HG03520 (cell line): ENCODE measurements at regions not wholly inside any gene's neighbourhood (a gene's known extent, or its start where the extent isn't known, plus 50 kb on each side); places are given as distances from the start of the nearest gene placed in this dataset.
"Not testable (repeated sequence)": the region's sequence is repeated elsewhere in the genome, so short reads cannot be mapped to it uniquely, and the experiment has no call there.

Experiments used
- ATAC-seq: cut with Tn5 transposase; IDR thresholded peaks from one replicate; pipeline ENCODE4 v1.9.1; 2021; ENCODE audit warnings: mild to moderate bottlenecking, moderate library complexity; ENCODE audit not compliant: unreplicated experiment

- ATAC-seq = no peak
Observed at GRCh38 chr13:54248306-54248705, 1219.7 kb downstream of the OLFM4 start.

GRCh38 chr13:54261856-54262255 lies 1233.2 kb downstream of the OLFM4 start:
- ATAC-seq = no peak

GRCh38 chr13:54263868-54264267 lies 1235.3 kb downstream of the OLFM4 start:
- ATAC-seq = no peak

- not testable (repeated sequence) for ATAC-seq
Observed at GRCh38 chr13:54267253-54267668, 1238.6 kb downstream of the OLFM4 start.

GRCh38 chr13:54268013-54268695 lies 1239.5 kb downstream of the OLFM4 start:
- ATAC-seq = not testable (repeated sequence)

GRCh38 chr13:54287062-54287764 lies 1258.6 kb downstream of the OLFM4 start:
- ATAC-seq = no peak

GRCh38 chr13:54301085-54301484 lies 1272.5 kb downstream of the OLFM4 start:
- ATAC-seq = no peak

GRCh38 chr13:54305377-54305776 lies 1276.8 kb downstream of the OLFM4 start:
- ATAC-seq = no peak

- no peak for ATAC-seq
Observed at GRCh38 chr13:54312885-54313284, 1284.3 kb downstream of the OLFM4 start.

- no peak for ATAC-seq
Observed at GRCh38 chr13:54317722-54318121, 1289.1 kb downstream of the OLFM4 start.

GRCh38 chr13:54337540-54337939 lies 1308.9 kb downstream of the OLFM4 start:
- no peak for ATAC-seq

- no peak for ATAC-seq
Observed at GRCh38 chr13:54347531-54347930, 1318.9 kb downstream of the OLFM4 start.

GRCh38 chr13:54356209-54356608 lies 1327.6 kb downstream of the OLFM4 start:
- ATAC-seq = no peak

GRCh38 chr13:54356849-54357248 lies 1328.2 kb downstream of the OLFM4 start:
- no peak for ATAC-seq

- no peak for ATAC-seq
Observed at GRCh38 chr13:54357284-54357933, 1328.8 kb downstream of the OLFM4 start.

GRCh38 chr13:54361460-54361859 lies 1332.8 kb downstream of the OLFM4 start:
- ATAC-seq = no peak

- ATAC-seq = no peak
Observed at GRCh38 chr13:54366728-54367127, 1338.1 kb downstream of the OLFM4 start.

GRCh38 chr13:54367639-54368271 lies 1339.1 kb downstream of the OLFM4 start:
- ATAC-seq = no peak

- ATAC-seq = no peak
Observed at GRCh38 chr13:54368387-54368786, 1339.8 kb downstream of the OLFM4 start.

- ATAC-seq = no peak
Observed at GRCh38 chr13:54373211-54373610, 1344.6 kb downstream of the OLFM4 start.

GRCh38 chr13:54379461-54379860 lies 1350.8 kb downstream of the OLFM4 start:
- ATAC-seq = no peak
